ENCODE measurements at regions not wholly inside any gene's neighbourhood (a gene's known extent, or its start where the extent isn't known, plus 50 kb on each side); places are given as distances from the start of the nearest gene placed in this dataset.

DNA sequence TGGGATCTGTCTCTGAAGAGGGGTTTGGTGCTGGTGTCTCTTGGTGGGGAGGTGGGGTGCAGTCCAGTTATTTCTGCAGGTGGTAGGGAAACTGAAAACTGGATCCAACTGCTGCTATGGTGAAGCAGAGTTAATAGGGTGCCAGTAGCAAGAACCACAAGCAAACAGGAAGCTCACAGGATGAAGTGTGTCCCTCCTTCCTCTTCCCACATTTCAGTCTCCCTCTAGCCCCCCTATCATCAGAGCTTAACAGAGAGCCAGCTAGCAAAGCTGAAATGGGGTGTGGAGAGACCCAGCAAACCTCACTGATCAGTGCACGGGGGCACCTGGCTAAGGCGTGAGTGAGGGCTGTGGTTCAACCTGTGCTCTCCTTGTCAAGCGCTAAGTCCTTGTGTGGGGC, 69.1 kb upstream of the C12orf71 start:
- no peak for TF ChIP-seq POLR2AphosphoS5 (IDR thresholded peaks at IDR 0.05)
- TF ChIP-seq EP300 (IDR thresholded peaks at IDR 0.05): no peak
- TF ChIP-seq CTCF (IDR thresholded peaks at IDR 0.05): no peak

All from suprapubic skin (tissue), 4 donors.